GM23338 (cell line): ENCODE measurements at regions not wholly inside any gene's neighbourhood (a gene's known extent, or its start where the extent isn't known, plus 50 kb on each side); places are given as distances from the start of the nearest gene placed in this dataset.

Experiments used
- ATAC-seq: fragments of 200-7000 bp; cut with Tn5 transposase; 3 replicates; pipeline ENCODE4 v1.9.1; 2020
- DNase-seq: peaks from one replicate; pipeline ENCODE4 v3.0.0-alpha.2; 2015; ENCODE audit warnings: low spot score
- H2AFZ ChIP-seq: fragments of 200-600 bp; sonication (generic); 2 replicates; pipeline ENCODE4 v1.8.0; 2016; ENCODE audit warnings: antibody characterized with exemption, mild to moderate bottlenecking, moderate library complexity
- H3F3A ChIP-seq: fragments of 200-600 bp; sonication (generic); replicated peaks from 2 replicates; pipeline ENCODE4 v1.8.0; 2017; ENCODE audit warnings: antibody characterized with exemption, mixed run types, low read depth
- H3K27ac ChIP-seq: fragments of 200-600 bp; sonication (generic); 2 replicates; pipeline ENCODE4 v1.6.1; 2016; ENCODE audit warnings: low read depth
- H3K27me3 ChIP-seq: fragments of 200-600 bp; sonication (generic); 2 replicates; pipeline ENCODE4 v1.8.0; 2016; ENCODE audit warnings: mild to moderate bottlenecking, mixed run types, moderate library complexity; ENCODE audit not compliant: insufficient read depth
- H3K36me3 ChIP-seq: fragments of 200-600 bp; sonication (generic); 2 replicates; pipeline ENCODE4 v1.8.0; 2016; ENCODE audit warnings: mild to moderate bottlenecking; ENCODE audit not compliant: insufficient read depth
- H3K4me1 ChIP-seq: fragments of 200-600 bp; sonication (generic); 2 replicates; pipeline ENCODE4 v1.8.0; 2016; ENCODE audit warnings: mild to moderate bottlenecking, moderate library complexity; ENCODE audit not compliant: insufficient read depth
- H3K4me2 ChIP-seq: fragments of 200-600 bp; sonication (generic); 2 replicates; pipeline ENCODE4 v1.7.1; 2017; ENCODE audit warnings: mixed run types
- H3K4me3 ChIP-seq: fragments of 200-600 bp; sonication (generic); 2 replicates; pipeline ENCODE4 v1.6.1; 2016; ENCODE audit warnings: mixed run types
- H3K79me2 ChIP-seq: fragments of 200-600 bp; sonication (generic); replicated peaks from 2 replicates; pipeline ENCODE4 v1.8.0; 2017; ENCODE audit warnings: mild to moderate bottlenecking; ENCODE audit not compliant: insufficient read depth
- H3K9me2 ChIP-seq: fragments of 200-600 bp; sonication (generic); 2 replicates; pipeline ENCODE4 v1.8.0; 2017; ENCODE audit not compliant: insufficient read depth
- H4K20me1 ChIP-seq: fragments of 200-600 bp; sonication (generic); replicated peaks from 2 replicates; pipeline ENCODE4 v1.8.0; 2017; ENCODE audit warnings: mild to moderate bottlenecking; ENCODE audit not compliant: insufficient read depth
- H3K27ac Mint-ChIP-seq: 2 replicates; pipeline ENCODE4 v1.8.0; 2020; ENCODE audit warnings: inconsistent platforms, mild to moderate bottlenecking, moderate library complexity, mixed read lengths
- H3K27me3 Mint-ChIP-seq: 3 replicates; pipeline ENCODE4 v1.8.0; 2022; ENCODE audit warnings: low read depth, mild to moderate bottlenecking, moderate library complexity, mixed read lengths, inconsistent platforms; ENCODE audit not compliant: insufficient read depth, poor library complexity
- H3K36me3 Mint-ChIP-seq: 3 replicates; pipeline ENCODE4 v1.8.0; 2021; ENCODE audit warnings: low read depth, mild to moderate bottlenecking, inconsistent platforms, moderate library complexity, mixed read lengths
- H3K4me1 Mint-ChIP-seq: 3 replicates; pipeline ENCODE4 v1.8.0; 2020; ENCODE audit warnings: mild to moderate bottlenecking, inconsistent platforms, mixed read lengths
- H3K4me3 Mint-ChIP-seq: 3 replicates; pipeline ENCODE4 v1.8.0; 2021; ENCODE audit warnings: moderate library complexity, mild to moderate bottlenecking, inconsistent platforms, mixed read lengths
- H3K9me3 Mint-ChIP-seq: 3 replicates; pipeline ENCODE4 v1.8.0; 2020; ENCODE audit warnings: moderate library complexity, mild to moderate bottlenecking, inconsistent platforms, mixed read lengths
- CREB1 ChIP-seq: fragments of 250-450 bp; sonication (Bioruptor Pico); IDR thresholded peaks from 2 replicates; pipeline ENCODE4 v1.5.0; 2020; ENCODE audit warnings: low read depth, mild to moderate bottlenecking, moderate library complexity
- JUNB ChIP-seq: IDR thresholded peaks from one replicate; pipeline ENCODE4 v1.6.1; 2016; ENCODE audit warnings: antibody characterized with exemption; ENCODE audit not compliant: unreplicated experiment
- NANOG ChIP-seq: IDR thresholded peaks from 2 replicates; pipeline ENCODE4 v1.6.1; 2016; ENCODE audit warnings: antibody characterized with exemption, borderline replicate concordance
- STAT1 ChIP-seq: IDR thresholded peaks from one replicate; pipeline ENCODE4 v1.6.1; 2016; ENCODE audit warnings: antibody characterized with exemption; ENCODE audit not compliant: unreplicated experiment
- ZNF114 ChIP-seq: fragments of 250-450 bp; sonication (Bioruptor Pico); IDR thresholded peaks from 2 replicates; pipeline ENCODE4 v1.5.0; 2020; ENCODE audit warnings: mild to moderate bottlenecking, moderate library complexity
- TF ChIP-seq, protein P1 (sequence below), 2 experiments: fragments of 200-600 bp in 1 of 2; sonication (generic) in 1 of 2; conservative IDR thresholded peaks; 2 replicates each; pipeline versions ENCODE4 v1.5.1 to v1.6.1; 2016 to 2017; ENCODE audit warnings: antibody characterized with exemption in 2 of 2, low read depth in 2 of 2, mild to moderate bottlenecking in 2 of 2, moderate library complexity in 1 of 2
- TF ChIP-seq, protein P2 (sequence below): IDR thresholded peaks from 2 replicates; pipeline ENCODE4 v1.6.1; 2016; ENCODE audit warnings: antibody characterized with exemption

DNA sequence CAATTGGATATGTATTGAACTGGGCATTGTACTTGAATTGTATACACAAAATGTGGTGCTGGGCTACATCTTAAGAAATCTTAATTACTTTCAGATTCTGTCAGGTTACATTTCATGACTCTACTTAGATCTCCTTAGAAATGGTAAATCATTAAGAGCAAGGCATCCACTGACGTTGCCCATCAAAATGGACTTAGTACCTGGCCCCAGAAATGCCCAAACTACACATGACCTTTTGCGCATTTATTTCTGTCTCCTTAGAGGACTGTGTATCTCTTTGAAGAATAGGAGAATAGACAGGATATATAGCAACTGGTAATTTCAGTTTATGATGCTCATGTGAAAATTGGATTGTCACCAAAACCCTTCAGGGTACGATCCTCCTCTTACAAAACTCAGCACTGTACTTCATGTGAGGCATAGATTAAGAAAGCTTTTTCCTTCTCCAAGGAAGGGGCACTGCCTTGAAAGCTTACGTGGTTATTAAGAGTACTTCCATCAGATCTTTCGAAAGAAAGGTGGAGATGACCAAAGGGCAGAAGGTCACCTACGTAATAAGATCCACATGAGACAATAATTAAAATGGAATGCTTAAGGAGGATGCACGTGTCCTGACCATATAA lies 61.4 kb upstream of the BMP2 start (continued):
- no peak for TF ChIP-seq STAT1
- TF ChIP-seq CREB1 (CRISPR knock-in tag), result no peak
- TF ChIP-seq, protein P1, sequence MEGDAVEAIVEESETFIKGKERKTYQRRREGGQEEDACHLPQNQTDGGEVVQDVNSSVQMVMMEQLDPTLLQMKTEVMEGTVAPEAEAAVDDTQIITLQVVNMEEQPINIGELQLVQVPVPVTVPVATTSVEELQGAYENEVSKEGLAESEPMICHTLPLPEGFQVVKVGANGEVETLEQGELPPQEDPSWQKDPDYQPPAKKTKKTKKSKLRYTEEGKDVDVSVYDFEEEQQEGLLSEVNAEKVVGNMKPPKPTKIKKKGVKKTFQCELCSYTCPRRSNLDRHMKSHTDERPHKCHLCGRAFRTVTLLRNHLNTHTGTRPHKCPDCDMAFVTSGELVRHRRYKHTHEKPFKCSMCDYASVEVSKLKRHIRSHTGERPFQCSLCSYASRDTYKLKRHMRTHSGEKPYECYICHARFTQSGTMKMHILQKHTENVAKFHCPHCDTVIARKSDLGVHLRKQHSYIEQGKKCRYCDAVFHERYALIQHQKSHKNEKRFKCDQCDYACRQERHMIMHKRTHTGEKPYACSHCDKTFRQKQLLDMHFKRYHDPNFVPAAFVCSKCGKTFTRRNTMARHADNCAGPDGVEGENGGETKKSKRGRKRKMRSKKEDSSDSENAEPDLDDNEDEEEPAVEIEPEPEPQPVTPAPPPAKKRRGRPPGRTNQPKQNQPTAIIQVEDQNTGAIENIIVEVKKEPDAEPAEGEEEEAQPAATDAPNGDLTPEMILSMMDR (conservative IDR thresholded peaks at IDR 0.05; ENCODE audit: low read depth in 2 of 2), result no peak
- no peak for TF ChIP-seq JUNB
- TF ChIP-seq ZNF114, result no peak

DNA sequence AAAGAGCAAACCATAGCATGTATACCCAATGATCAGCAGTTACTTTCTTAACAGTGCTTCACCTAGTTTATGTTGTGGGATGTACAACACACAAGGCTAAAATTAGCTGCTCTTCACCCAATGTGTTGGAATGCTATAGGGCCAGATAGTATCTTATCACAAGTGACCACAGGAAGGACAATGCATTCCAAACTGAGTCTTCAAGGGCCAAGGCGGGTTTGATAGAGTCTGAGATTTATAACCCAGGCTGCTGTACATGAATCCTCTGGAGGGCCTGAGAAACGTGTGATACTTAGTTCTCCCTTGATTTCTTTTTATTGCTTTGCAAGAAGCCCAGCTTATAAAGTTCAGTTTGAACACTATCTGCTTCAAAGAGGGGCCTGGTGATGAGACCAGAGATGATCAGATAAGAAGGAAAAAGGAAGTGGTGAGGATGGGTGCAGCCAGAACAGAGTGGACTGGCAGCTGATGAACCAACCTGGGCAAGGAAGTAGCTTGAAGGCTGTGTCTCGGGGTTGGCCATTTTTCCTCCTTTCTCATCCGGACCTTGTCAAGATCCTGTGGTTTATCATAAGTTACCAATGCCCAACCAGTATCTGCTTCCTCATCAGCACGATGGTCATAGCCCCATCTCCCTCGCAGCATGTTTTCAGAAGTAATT lies 62.2 kb upstream of the BMP2 start:
- Histone ChIP-seq H3K27ac (no peak overlapping the region), H3K36me3 (no peaks in the 10 kb centered on the region), H3F3A (no peaks in the 10 kb centered on the region), H3K4me2 (no peak overlapping the region), H3K4me1 (no peaks in the 10 kb centered on the region), H4K20me1 (no peaks in the 10 kb centered on the region), H2AFZ (no peak overlapping the region), H3K79me2 (no peaks in the 10 kb centered on the region), H3K9me2 (0 out of 2 replicates have a peak, but pooled peaks cover 4% of the 10 kb centered on the region), H3K27me3 (no peaks in the 10 kb centered on the region), H3K4me3 (no peak overlapping the region)
- no peaks in the 10 kb centered on the region for H3K9me3 Mint-ChIP-seq
- peaks cover 2% of the 10 kb centered on the region; the same call in 1 of the 3 replicates for H3K4me1 Mint-ChIP-seq
- no peak overlapping the region for H3K4me3 Mint-ChIP-seq
- no peak for DNase-seq
- H3K27ac Mint-ChIP-seq, result no peak overlapping the region
- H3K27me3 Mint-ChIP-seq, result peaks cover 2% of the 10 kb centered on the region
- TF ChIP-seq, protein P2, sequence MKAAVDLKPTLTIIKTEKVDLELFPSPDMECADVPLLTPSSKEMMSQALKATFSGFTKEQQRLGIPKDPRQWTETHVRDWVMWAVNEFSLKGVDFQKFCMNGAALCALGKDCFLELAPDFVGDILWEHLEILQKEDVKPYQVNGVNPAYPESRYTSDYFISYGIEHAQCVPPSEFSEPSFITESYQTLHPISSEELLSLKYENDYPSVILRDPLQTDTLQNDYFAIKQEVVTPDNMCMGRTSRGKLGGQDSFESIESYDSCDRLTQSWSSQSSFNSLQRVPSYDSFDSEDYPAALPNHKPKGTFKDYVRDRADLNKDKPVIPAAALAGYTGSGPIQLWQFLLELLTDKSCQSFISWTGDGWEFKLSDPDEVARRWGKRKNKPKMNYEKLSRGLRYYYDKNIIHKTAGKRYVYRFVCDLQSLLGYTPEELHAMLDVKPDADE, result no peak
- TF ChIP-seq NANOG (no peak), JUNB (no peak), STAT1 (no peak), ZNF114 (no peak)
- TF ChIP-seq, protein P1 (conservative IDR thresholded peaks at IDR 0.05; ENCODE audit: low read depth in 2 of 2), result no peak
- H3K36me3 Mint-ChIP-seq, result no peaks in the 10 kb centered on the region
- no peak for ATAC-seq
